ENCODE measurements at regions not wholly inside any gene's neighbourhood (a gene's known extent, or its start where the extent isn't known, plus 50 kb on each side); places are given as distances from the start of the nearest gene placed in this dataset.

GRCh38 chr17:77875051-77875780, 83.3 kb upstream of the TNRC6C start:
- no peak overlapping the region for H3K27ac ChIP-seq (ENCODE audit: insufficient read depth in 1 of 2, low read depth in 1 of 2, low read length in 2 of 2, poor library complexity in 1 of 2, severe bottlenecking in 2 of 2)
- CTCF ChIA-PET = no interaction called here

GRCh38 chr17:77875881-77876509, 82.5 kb upstream of the TNRC6C start:
- H3K9me3 ChIP-seq (ENCODE audit: control extremely low read depth in 1 of 5, control insufficient read depth in 4 of 5, insufficient read depth in 2 of 5, low read depth in 1 of 5, low read length in 4 of 5) = peaks cover 0 to 13% (median 5%) of the 10 kb centered on the region in 5 experiments
- no peak overlapping the region for H3K4me3 ChIP-seq (ENCODE audit: control insufficient read depth in 1 of 7, extremely low read depth in 1 of 7, insufficient read depth in 4 of 7, low read depth in 2 of 7, low read length in 6 of 7)
- ChIA-PET CTCF (no interaction called here), POLR2A (no interaction called here)
- WGBS (ENCODE audit: insufficient coverage) = 100% methylated on average over 2 of the region's 2 CpGs
- DNase-seq = peak in 2 of 3 donors; percentile 53 to 70
- H3K27me3 ChIP-seq (replicated peaks in 2 of 5; ENCODE audit: control insufficient read depth in 4 of 5, insufficient read depth in 5 of 5, low read length in 4 of 5) = no peaks in the 10 kb centered on the region
- H3K27ac ChIP-seq (ENCODE audit: insufficient read depth in 1 of 2, low read depth in 1 of 2, low read length in 2 of 2, poor library complexity in 1 of 2, severe bottlenecking in 2 of 2) = no peak overlapping the region
- peaks cover 7 to 23% (median 16%) of the 10 kb centered on the region in 4 experiments for H3K4me1 ChIP-seq (ENCODE audit: control extremely low read depth in 1 of 4, control insufficient read depth in 4 of 4, insufficient read depth in 4 of 4, low read length in 3 of 4)
- no peaks in the 10 kb centered on the region for H3K36me3 ChIP-seq (ENCODE audit: control insufficient read depth in 4 of 4, insufficient read depth in 4 of 4, low read length in 3 of 4)

More at GRCh38 chr17:77875051-77875780, 83.3 kb upstream of the TNRC6C start:
- Histone ChIP-seq H3K4me3 (ENCODE audit: control insufficient read depth in 1 of 7, extremely low read depth in 1 of 7, insufficient read depth in 4 of 7, low read depth in 2 of 7, low read length in 6 of 7) (no peak overlapping the region), H3K27me3 (replicated peaks in 2 of 5; ENCODE audit: control insufficient read depth in 4 of 5, insufficient read depth in 5 of 5, low read length in 4 of 5) (no peaks in the 10 kb centered on the region), H3K36me3 (ENCODE audit: control insufficient read depth in 4 of 4, insufficient read depth in 4 of 4, low read length in 3 of 4) (no peaks in the 10 kb centered on the region), H3K4me1 (ENCODE audit: control extremely low read depth in 1 of 4, control insufficient read depth in 4 of 4, insufficient read depth in 4 of 4, low read length in 3 of 4) (peaks cover 6 to 15% (median 8%) of the 10 kb centered on the region in 4 experiments), H3K9me3 (ENCODE audit: control extremely low read depth in 1 of 5, control insufficient read depth in 4 of 5, insufficient read depth in 2 of 5, low read depth in 1 of 5, low read length in 4 of 5) (peaks cover 0 to 13% (median 5%) of the 10 kb centered on the region in 5 experiments)
- DNase-seq = no peak
- 81% methylated on average over 5 of the region's 5 CpGs for WGBS (ENCODE audit: insufficient coverage)
- POLR2A ChIA-PET = no interaction called here

GRCh38 chr17:77877036-77877435, 81.5 kb upstream of the TNRC6C start:
- DNase-seq = no peak
- ChIA-PET POLR2A (no interaction called here), CTCF (interaction anchor here (1.6 kb wide), 1 partner anchor 134 kb away, joined by 4 read pairs; no protein-coding TSS in a partner anchor)
- no peak overlapping the region for H3K27ac ChIP-seq (ENCODE audit: insufficient read depth in 1 of 2, low read depth in 1 of 2, low read length in 2 of 2, poor library complexity in 1 of 2, severe bottlenecking in 2 of 2)
- H3K36me3 ChIP-seq (ENCODE audit: control insufficient read depth in 4 of 4, insufficient read depth in 4 of 4, low read length in 3 of 4) = no peaks in the 10 kb centered on the region
- H3K9me3 ChIP-seq (ENCODE audit: control extremely low read depth in 1 of 5, control insufficient read depth in 4 of 5, insufficient read depth in 2 of 5, low read depth in 1 of 5, low read length in 4 of 5) = peaks cover 0 to 13% (median 5%) of the 10 kb centered on the region in 5 experiments
- no peak overlapping the region for H3K4me3 ChIP-seq (ENCODE audit: control insufficient read depth in 1 of 7, extremely low read depth in 1 of 7, insufficient read depth in 4 of 7, low read depth in 2 of 7, low read length in 6 of 7)
- no peaks in the 10 kb centered on the region for H3K27me3 ChIP-seq (replicated peaks in 2 of 5; ENCODE audit: control insufficient read depth in 4 of 5, insufficient read depth in 5 of 5, low read length in 4 of 5)
- peaks cover 10 to 28% (median 25%) of the 10 kb centered on the region in 4 experiments for H3K4me1 ChIP-seq (ENCODE audit: control extremely low read depth in 1 of 4, control insufficient read depth in 4 of 4, insufficient read depth in 4 of 4, low read length in 3 of 4)
- 90% methylated on average over 2 of the region's 3 CpGs for WGBS (ENCODE audit: insufficient coverage)

GRCh38 chr17:77877646-77878355, 80.7 kb upstream of the TNRC6C start:
- Histone ChIP-seq H3K9me3 (ENCODE audit: control extremely low read depth in 1 of 5, control insufficient read depth in 4 of 5, insufficient read depth in 2 of 5, low read depth in 1 of 5, low read length in 4 of 5) (peaks cover 0 to 13% (median 5%) of the 10 kb centered on the region in 5 experiments), H3K4me1 (ENCODE audit: control extremely low read depth in 1 of 4, control insufficient read depth in 4 of 4, insufficient read depth in 4 of 4, low read length in 3 of 4) (peaks cover 14 to 33% (median 31%) of the 10 kb centered on the region in 4 experiments), H3K27me3 (replicated peaks in 2 of 5; ENCODE audit: control insufficient read depth in 4 of 5, insufficient read depth in 5 of 5, low read length in 4 of 5) (no peaks in the 10 kb centered on the region), H3K36me3 (ENCODE audit: control insufficient read depth in 4 of 4, insufficient read depth in 4 of 4, low read length in 3 of 4) (no peaks in the 10 kb centered on the region), H3K4me3 (ENCODE audit: control insufficient read depth in 1 of 7, extremely low read depth in 1 of 7, insufficient read depth in 4 of 7, low read depth in 2 of 7, low read length in 6 of 7) (no peak overlapping the region), H3K27ac (ENCODE audit: insufficient read depth in 1 of 2, low read depth in 1 of 2, low read length in 2 of 2, poor library complexity in 1 of 2, severe bottlenecking in 2 of 2) (no peak overlapping the region)
- POLR2A ChIA-PET = no interaction called here
- 97% methylated on average over 13 of the region's 13 CpGs for WGBS (ENCODE audit: insufficient coverage)
- CTCF ChIA-PET = interaction anchor here (0.6 to 1.6 kb wide), 2 partner anchors 133 to 511 kb away, joined by 3 to 4 read pairs; no protein-coding TSS in a partner anchor
- no peak for DNase-seq

GRCh38 chr17:77879226-77879895, 79.1 kb upstream of the TNRC6C start:
- no peak for DNase-seq
- POLR2A ChIA-PET = no interaction called here
- no peak overlapping the region for H3K27ac ChIP-seq (ENCODE audit: insufficient read depth in 1 of 2, low read depth in 1 of 2, low read length in 2 of 2, poor library complexity in 1 of 2, severe bottlenecking in 2 of 2)
- H3K9me3 ChIP-seq (ENCODE audit: control extremely low read depth in 1 of 5, control insufficient read depth in 4 of 5, insufficient read depth in 2 of 5, low read depth in 1 of 5, low read length in 4 of 5) = peaks cover 0 to 13% (median 5%) of the 10 kb centered on the region in 5 experiments
- no peaks in the 10 kb centered on the region for H3K36me3 ChIP-seq (ENCODE audit: control insufficient read depth in 4 of 4, insufficient read depth in 4 of 4, low read length in 3 of 4)
- H3K27me3 ChIP-seq (replicated peaks in 2 of 5; ENCODE audit: control insufficient read depth in 4 of 5, insufficient read depth in 5 of 5, low read length in 4 of 5) = no peaks in the 10 kb centered on the region
- H3K4me1 ChIP-seq (ENCODE audit: control extremely low read depth in 1 of 4, control insufficient read depth in 4 of 4, insufficient read depth in 4 of 4, low read length in 3 of 4) = peaks cover 14 to 38% (median 37%) of the 10 kb centered on the region in 4 experiments
- no peak overlapping the region for H3K4me3 ChIP-seq (ENCODE audit: control insufficient read depth in 1 of 7, extremely low read depth in 1 of 7, insufficient read depth in 4 of 7, low read depth in 2 of 7, low read length in 6 of 7)
- CTCF ChIA-PET = no interaction called here
- WGBS (ENCODE audit: insufficient coverage) = 98% methylated on average over 7 of the region's 13 CpGs

- CTCF ChIA-PET = interaction anchor here (0.8 kb wide), 1 partner anchor 37 kb away, joined by 4 read pairs; no protein-coding TSS in a partner anchor
These were observed 78.6 kb upstream of the TNRC6C start for GRCh38 chr17:77879896-77880280.

More at GRCh38 chr17:77879896-77880280, 78.6 kb upstream of the TNRC6C start:
- H3K36me3 ChIP-seq (ENCODE audit: control insufficient read depth in 4 of 4, insufficient read depth in 4 of 4, low read length in 3 of 4) = no peaks in the 10 kb centered on the region
- POLR2A ChIA-PET = no interaction called here
- 90% methylated on average over 5 of the region's 9 CpGs for WGBS (ENCODE audit: insufficient coverage)
- H3K27ac ChIP-seq (ENCODE audit: insufficient read depth in 1 of 2, low read depth in 1 of 2, low read length in 2 of 2, poor library complexity in 1 of 2, severe bottlenecking in 2 of 2) = no peak overlapping the region
- H3K9me3 ChIP-seq (ENCODE audit: control extremely low read depth in 1 of 5, control insufficient read depth in 4 of 5, insufficient read depth in 2 of 5, low read depth in 1 of 5, low read length in 4 of 5) = peaks cover 0 to 13% (median 5%) of the 10 kb centered on the region in 5 experiments
- no peak overlapping the region for H3K4me3 ChIP-seq (ENCODE audit: control insufficient read depth in 1 of 7, extremely low read depth in 1 of 7, insufficient read depth in 4 of 7, low read depth in 2 of 7, low read length in 6 of 7)
- H3K4me1 ChIP-seq (ENCODE audit: control extremely low read depth in 1 of 4, control insufficient read depth in 4 of 4, insufficient read depth in 4 of 4, low read length in 3 of 4) = peaks cover 14 to 38% (median 37%) of the 10 kb centered on the region in 4 experiments
- no peak for DNase-seq
- H3K27me3 ChIP-seq (replicated peaks in 2 of 5; ENCODE audit: control insufficient read depth in 4 of 5, insufficient read depth in 5 of 5, low read length in 4 of 5) = peaks cover 0 to 3% (median 0%) of the 10 kb centered on the region in 5 experiments
